ENCODE measurements at regions not wholly inside any gene's neighbourhood (a gene's known extent, or its start where the extent isn't known, plus 50 kb on each side); places are given as distances from the start of the nearest gene placed in this dataset.

GRCh38 chr5:116964438-116964837 lies 389.8 kb upstream of the SEMA6A start:
- no peak for DNase-seq
- WGBS, 5 donors: 91 to 95% (median 92%) methylated on average over 5 of the region's 5 CpGs
- H3K4me3 ChIP-seq: no peak overlapping the region
- H3K9me3 ChIP-seq: peaks cover 0 to 9% (median 0%) of the 10 kb centered on the region in 8 donors
- no peak overlapping the region for H3K27ac ChIP-seq
- no peaks in the 10 kb centered on the region for H3K36me3 ChIP-seq
- intact Hi-C loops (cut with DNase I; ENCODE audit: low total_unique reads): no loop called here
- no peaks in the 10 kb centered on the region for H3K27me3 ChIP-seq (replicated peaks in 1 of 7)
- no peaks in the 10 kb centered on the region for H3K4me1 ChIP-seq
- TF ChIP-seq CTCF (IDR thresholded peaks at IDR 0.05 in 8 of 11, conservative IDR thresholded peaks at IDR 0.05 in 3 of 11): no peak
- no peak for TF ChIP-seq POLR2AphosphoS5 (IDR thresholded peaks at IDR 0.05)
- no peak for TF ChIP-seq POLR2A (IDR thresholded peaks at IDR 0.05)

- intact Hi-C loops (cut with DNase I; ENCODE audit: low total_unique reads): no loop called here
- H3K9me3 ChIP-seq: no peaks in the 10 kb centered on the region
- no peaks in the 10 kb centered on the region for H3K36me3 ChIP-seq
- H3K4me3 ChIP-seq: no peak overlapping the region
- no peaks in the 10 kb centered on the region for H3K4me1 ChIP-seq
- TF ChIP-seq POLR2A (IDR thresholded peaks at IDR 0.05) (no peak), CTCF (IDR thresholded peaks at IDR 0.05 in 8 of 11, conservative IDR thresholded peaks at IDR 0.05 in 3 of 11) (no peak), POLR2AphosphoS5 (IDR thresholded peaks at IDR 0.05) (no peak)
- DNase-seq: no peak
- no peaks in the 10 kb centered on the region for H3K27me3 ChIP-seq (replicated peaks in 1 of 7)
- 96% methylated on average over 4 of the region's 4 CpGs for WGBS, 5 donors
- H3K27ac ChIP-seq: no peak overlapping the region
Observed at GRCh38 chr5:116961021-116961420, 386.4 kb upstream of the SEMA6A start.

- H3K9me3 ChIP-seq: no peaks in the 10 kb centered on the region
- intact Hi-C loops (cut with DNase I; ENCODE audit: low total_unique reads): loop anchor here (10.0 kb wide), 1 partner anchor 375 kb away; no protein-coding TSS in a partner anchor
- TF ChIP-seq CTCF (IDR thresholded peaks at IDR 0.05 in 8 of 11, conservative IDR thresholded peaks at IDR 0.05 in 3 of 11) (no peak), POLR2AphosphoS5 (IDR thresholded peaks at IDR 0.05) (no peak), POLR2A (IDR thresholded peaks at IDR 0.05) (no peak)
- WGBS, 5 donors: 76 to 88% (median 84%) methylated on average over 1 of the region's 1 CpG
- H3K36me3 ChIP-seq: no peaks in the 10 kb centered on the region
- no peak overlapping the region for H3K4me3 ChIP-seq
- DNase-seq: no peak
- H3K27me3 ChIP-seq (replicated peaks in 1 of 7): no peaks in the 10 kb centered on the region
- no peak overlapping the region for H3K27ac ChIP-seq
- no peaks in the 10 kb centered on the region for H3K4me1 ChIP-seq
Observed at GRCh38 chr5:116959843-116960242, 385.2 kb upstream of the SEMA6A start.

GRCh38 chr5:116953251-116953930 lies 378.8 kb upstream of the SEMA6A start:
- no peak for DNase-seq
- 59 to 78% (median 64%) methylated on average over 3 of the region's 3 CpGs for WGBS, 5 donors
- H3K4me3 ChIP-seq: no peak overlapping the region
- no peak overlapping the region for H3K27ac ChIP-seq
- H3K4me1 ChIP-seq: no peaks in the 10 kb centered on the region
- no peaks in the 10 kb centered on the region for H3K27me3 ChIP-seq (replicated peaks in 1 of 7)
- no peaks in the 10 kb centered on the region for H3K36me3 ChIP-seq
- H3K9me3 ChIP-seq: no peaks in the 10 kb centered on the region
- no peak for TF ChIP-seq POLR2A (IDR thresholded peaks at IDR 0.05)
- TF ChIP-seq POLR2AphosphoS5 (IDR thresholded peaks at IDR 0.05): no peak
- TF ChIP-seq CTCF (IDR thresholded peaks at IDR 0.05 in 8 of 11, conservative IDR thresholded peaks at IDR 0.05 in 3 of 11): no peak
- intact Hi-C loops (cut with DNase I; ENCODE audit: low total_unique reads): loop anchor here (10.0 kb wide), 1 partner anchor 369 kb away; no protein-coding TSS in a partner anchor

All from spleen (tissue), 11 donors.